ENCODE measurements at regions not wholly inside any gene's neighbourhood (a gene's known extent, or its start where the extent isn't known, plus 50 kb on each side); places are given as distances from the start of the nearest gene placed in this dataset.

DNA sequence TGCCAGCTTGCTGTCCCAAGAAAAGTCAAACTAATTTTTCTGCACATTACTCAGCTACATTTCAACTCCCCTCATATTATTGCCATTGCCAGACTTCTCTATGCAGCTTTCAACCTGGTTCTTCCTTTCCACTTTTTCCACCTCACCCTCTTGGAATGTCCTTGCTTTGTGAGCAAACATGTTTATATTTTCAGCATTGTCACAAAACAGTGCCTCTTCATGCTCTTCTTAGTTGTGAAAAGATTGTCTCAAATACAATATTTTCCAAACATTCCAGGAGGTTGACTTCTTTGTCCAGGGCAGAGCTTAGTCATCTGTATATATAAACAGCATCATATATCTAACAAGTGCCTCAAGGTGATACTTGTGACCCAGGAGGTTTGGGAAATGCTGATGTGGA lies 803.3 kb upstream of the CELF4 start:
- no peak for DNase-seq

DNA sequence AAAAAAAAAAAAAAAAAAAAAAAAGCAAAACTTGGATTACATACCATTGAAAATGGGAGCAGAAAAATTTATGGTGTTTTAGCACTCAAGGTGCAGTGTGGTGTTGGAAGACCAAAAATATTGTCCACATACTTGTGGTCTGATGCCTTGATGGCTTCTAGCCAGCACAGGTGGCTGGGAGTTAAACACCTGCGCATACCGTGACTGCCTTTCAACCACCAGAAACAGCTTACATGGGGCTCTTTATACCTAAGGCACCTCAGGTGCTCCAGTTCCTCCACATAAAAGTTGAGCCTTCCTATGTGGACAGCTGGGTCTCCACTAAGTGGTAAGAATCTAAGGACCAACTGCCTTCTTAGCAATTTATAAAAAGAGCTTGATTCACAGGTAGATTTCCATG lies 802.6 kb upstream of the CELF4 start:
- no peak for DNase-seq

DNA sequence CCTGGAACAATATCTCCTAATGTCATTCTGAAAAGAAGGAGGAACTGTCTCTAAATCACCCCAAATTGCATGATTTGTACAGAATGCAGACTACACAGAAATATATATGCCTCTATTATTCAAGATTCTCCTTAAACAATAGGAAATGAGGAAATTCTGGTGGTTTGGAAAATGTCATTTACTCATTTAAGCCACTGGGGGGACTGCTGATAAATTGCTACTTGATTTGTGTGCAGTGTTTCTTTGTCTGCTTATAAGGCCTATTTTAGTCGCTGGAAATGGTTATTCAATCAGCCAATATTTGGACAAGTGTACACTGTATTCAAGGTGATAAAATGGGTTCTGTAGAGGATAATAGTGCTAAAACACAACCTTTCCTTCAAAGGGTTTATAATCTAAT lies 801.9 kb upstream of the CELF4 start:
- DNase-seq = peak; percentile 26 to 33

DNA sequence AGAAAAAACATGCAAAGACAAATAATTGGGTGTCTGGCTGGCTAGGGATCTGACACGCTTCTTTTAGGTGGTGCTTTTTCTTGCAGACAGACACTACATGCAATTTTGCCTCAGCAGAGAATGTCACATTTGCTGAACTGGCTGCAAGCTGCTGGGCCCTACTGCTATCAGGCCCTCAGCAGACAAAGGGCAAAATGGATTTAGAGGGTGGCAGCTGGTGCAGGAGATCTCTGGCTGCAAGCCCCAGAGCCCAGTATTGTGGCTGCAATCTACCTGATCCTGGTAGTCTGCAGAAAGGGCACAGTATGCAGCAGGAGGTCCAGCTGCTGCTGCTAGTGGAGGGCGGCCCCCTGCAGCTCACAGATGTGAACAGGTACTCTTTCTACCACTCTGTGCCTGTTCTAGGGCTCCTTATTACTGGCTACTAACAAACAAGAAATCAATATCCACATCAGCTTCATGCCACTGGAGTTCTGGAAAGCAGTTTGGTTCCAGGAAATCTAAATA lies 796.7 kb upstream of the CELF4 start:
- DNase-seq = no peak

DNA sequence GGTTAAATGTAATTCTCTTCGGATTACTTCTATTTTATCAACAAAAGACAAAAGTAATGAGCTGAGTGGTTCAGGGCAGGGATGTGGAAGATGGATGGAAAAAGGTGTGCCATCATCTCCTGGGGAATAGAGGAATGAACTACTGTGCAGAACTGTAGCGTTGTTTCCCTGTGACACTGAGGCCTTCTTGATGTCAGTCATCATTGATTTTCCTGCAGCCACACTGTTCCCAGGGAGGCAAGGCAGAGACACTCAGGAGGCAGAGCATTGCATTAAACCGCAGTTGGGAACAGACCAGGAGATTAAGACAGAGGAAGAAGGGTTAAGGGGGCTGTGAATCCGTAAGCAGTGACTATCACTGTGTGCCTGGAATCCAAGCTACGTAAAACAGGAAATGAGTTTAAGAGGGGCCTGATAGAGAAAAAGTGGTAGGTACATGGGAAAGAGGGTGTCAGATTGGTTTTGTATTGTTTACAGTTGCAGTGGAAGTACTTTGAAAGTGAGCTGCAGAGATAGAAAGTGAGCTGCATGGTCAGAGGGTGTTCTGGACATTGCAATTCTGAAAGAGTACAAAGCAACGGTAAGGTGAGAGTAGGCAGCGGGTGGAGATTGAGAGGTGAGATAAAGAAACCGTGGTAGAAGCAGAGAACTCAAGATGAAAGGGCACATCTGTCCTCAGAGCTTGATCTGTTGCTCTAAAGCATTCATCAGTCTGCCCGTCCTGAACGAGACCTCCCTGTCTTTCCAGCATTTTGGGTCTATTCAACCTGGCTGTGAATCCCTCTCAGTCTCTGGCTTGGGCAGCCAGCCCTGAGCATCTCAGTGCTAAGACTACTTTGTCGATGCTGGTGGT lies 793.4 kb upstream of the CELF4 start:
- no peak for DNase-seq

DNA sequence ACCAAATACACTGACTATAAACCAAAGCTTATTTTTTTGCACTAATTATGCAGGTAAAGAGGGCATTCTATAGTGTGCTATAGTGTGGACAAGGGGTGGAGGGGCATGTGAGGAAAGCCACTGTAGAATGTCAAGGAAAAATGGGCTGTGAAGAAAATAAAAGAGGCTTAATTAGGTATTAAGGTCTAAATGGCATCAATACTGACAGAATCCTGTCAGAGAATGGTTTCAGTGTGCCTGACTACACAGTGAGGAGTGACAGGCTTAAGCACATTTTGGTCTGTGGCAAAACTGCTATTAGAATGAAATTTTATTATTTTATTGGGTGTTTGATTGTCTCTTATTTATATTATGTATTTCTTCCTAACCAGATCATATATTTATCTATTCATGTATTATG lies 787.6 kb upstream of the CELF4 start:
- no peak for DNase-seq

DNA sequence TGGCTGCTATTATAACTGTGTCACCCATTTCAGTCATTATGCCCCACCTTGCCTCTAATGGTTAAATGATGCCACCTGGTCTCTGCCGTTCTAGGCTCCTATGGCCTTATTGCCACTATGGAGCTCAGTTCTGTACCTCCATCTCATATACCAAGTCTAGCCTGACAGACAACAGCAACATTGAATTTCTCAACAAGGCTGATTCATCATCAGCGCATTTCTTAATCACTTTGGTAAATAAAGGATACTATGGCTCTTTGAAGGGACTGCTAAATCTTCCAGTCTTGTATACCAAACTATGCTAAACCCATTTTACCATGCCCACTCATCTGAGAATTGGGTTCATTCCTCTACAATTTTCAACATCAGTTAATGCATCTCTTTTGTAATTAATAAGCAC lies 784.5 kb upstream of the CELF4 start:
- no peak for DNase-seq

DNA sequence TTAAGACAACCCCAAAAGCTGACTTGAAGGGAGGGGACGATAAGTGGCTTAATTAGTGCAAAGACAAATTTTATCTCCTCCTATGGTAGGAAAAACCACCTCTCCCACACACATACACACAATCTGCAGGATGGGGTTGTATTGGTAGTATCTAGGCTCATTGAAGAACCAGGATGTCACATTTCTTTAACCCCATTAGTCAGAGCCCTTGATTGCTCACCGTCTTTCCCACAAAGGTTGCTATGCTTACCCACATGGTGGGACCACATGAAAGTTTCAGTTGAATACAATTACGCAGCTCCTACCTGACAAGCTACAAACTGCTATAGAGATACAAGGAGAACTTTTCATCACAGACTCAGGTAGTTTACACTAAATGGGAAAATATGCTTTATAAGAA lies 765.0 kb upstream of the CELF4 start:
- no peak for DNase-seq

DNA sequence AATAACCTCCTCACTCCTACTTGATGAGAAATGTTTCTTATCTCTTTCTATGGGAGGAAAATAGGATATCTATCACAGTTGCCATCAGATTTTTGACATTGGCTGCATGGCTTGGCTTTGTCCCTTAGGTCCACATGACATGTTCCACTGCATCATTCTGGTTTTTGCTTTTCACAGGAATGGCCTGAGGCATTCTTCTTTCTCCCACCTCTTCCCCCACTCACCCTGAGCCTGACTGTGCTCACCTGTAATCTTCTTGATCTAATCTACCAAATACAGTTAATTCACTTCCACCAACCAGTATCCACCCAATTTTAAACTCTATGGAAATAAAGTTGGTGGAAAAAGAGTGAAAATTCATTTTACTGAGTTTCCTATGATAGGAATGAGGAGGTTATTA lies 763.5 kb upstream of the CELF4 start:
- DNase-seq = no peak

DNA sequence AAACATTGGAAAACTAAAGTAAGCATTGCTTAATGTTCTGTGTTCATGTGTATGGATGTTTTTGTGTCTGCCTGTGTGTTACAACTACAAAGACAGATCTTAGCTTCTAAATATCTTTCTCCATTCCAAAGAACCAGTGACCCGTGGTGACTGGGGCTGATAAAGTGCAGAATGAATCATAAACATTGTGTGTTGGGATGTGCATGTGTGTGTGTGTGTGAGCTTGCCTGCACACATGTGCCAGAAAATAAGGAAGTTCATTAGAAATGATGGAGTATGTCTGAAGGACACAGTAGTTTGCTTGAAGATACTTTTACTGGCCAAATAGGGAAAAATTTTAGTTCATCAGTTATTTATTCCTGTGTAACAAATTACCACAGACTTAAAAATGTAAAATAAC lies 756.6 kb upstream of the CELF4 start:
- no peak for DNase-seq

DNA sequence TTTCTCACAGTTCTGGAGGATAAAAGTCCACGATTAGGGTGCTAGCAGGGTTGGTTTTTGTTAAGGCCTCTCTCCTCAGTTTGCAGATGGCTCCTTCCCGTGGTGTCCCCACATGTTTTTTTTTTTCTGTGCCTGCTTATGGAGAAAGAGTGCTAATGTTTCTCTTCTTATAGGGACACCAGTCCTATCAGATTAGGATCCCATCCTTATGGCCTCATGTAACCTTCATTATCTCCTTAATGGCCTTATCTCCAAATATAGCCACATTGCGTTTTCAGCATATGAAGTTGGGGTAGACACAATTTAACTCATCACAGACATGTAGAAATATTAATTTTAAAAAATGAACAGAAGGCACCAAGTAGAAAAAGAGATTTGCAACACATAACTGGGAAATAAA lies 755.7 kb upstream of the CELF4 start:
- DNase-seq = no peak

DNA sequence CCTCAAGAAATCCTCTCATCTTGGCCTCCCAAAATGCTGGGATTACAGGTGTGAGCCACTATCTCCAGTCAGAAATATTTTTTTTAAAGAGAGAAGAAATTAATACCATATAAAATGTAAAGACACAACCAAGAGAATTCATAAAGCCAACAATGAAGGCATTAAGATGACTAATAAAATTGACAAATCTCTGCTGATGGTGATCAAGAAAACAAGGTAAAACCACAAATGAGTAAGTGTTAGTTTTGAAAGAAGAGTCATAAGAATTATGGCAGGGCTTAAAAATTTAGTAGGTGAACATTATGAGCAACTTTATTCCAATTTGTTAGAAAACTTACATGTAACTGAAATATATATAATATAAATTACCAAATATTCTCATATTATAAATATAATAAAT lies 752.8 kb upstream of the CELF4 start:
- no peak for DNase-seq

DNA sequence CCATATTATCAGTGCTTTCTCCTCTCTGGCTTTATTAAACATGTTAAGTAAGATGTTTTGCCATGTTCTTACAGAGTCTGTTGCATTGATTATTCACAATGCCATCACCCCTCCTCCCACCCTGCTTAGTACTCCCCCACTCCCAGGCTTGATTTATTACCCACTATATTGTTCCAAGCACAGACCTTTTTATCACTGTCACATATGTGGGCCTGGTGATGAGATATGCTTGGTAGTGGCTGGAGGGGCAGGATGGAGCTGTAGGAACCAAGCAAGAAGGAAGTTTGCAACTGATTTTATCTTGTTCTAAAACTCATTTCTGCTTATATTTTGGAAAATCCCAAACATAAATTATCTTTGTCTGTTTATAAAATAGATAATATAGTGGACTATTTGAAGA lies 748.2 kb upstream of the CELF4 start:
- no peak for DNase-seq

DNA sequence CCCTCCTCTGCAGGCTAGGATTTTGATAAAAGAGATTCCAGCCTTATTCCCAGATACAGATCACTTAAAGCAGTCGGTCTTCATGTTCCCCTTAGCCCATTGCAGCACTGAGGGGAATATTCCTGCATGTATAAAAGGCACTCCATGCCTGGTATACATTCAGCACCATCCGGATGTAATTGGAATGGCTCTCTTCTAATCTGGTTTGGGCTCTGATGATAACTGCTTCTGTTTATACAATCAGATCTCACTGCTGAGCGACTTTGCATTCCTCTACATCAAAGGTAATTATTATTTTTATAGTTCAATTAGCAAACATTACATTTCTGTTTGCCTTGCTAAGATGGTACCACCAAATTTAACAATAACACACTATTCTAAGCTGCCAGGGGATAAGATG lies 746.9 kb upstream of the CELF4 start:
- no peak for DNase-seq

DNA sequence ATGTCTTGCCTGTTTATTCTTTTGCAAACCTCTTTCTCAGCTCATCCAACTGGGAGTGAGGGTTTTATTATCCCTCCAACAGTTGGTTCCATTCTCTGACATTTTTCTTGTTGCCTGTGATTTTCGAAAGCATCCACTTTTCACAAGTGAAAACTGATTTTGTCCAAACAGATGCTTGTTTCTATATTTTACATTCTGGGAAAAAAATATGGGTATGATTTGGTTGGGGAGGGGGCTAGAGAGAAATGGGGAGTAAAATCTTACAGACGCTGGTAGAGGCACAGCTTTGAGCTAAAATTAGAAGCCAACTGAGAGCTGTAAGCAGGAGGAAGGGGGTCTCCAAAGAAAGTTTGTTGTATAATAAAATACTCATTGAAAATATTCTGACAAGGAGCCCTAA lies 745.3 kb upstream of the CELF4 start:
- DNase-seq = no peak

DNA sequence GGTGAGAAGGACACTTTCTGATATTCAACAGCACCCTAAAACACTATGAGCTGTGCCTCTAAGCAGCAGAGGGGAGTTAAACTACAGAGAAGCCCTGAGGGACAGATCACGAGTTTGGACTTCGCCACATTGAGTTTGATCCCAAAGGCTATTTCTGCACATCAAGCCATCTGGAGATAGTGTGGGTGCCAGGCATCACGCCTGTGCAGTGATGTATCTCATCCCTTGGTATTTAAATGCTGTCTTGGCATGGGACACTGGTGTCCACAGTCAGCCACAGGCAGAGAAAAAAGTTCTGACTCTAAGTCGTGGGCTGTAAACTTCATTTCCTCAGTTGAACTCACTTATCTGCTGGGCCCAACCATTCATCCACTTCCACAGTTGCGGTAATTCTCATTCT lies 742.3 kb upstream of the CELF4 start:
- DNase-seq = no peak

DNA sequence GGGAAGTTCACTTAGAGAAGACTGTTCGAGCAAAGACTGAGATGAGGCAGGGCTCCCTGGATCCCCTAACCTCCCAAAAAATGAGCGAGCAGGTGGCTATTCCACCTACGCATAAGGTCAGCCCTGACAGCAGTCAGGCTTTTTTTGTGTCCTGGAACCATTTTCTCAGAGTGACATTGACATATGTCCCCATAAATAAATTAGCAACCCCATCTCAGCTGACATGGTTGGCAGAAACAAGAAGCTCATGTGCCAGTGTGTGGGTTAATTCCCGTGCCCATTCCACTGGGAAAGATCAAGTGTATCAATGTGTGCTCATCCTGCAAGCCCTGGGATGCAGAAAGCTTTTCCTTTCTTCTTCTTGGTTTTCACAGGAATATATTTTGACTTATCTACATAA lies 740.4 kb upstream of the CELF4 start:
- DNase-seq = no peak

DNA sequence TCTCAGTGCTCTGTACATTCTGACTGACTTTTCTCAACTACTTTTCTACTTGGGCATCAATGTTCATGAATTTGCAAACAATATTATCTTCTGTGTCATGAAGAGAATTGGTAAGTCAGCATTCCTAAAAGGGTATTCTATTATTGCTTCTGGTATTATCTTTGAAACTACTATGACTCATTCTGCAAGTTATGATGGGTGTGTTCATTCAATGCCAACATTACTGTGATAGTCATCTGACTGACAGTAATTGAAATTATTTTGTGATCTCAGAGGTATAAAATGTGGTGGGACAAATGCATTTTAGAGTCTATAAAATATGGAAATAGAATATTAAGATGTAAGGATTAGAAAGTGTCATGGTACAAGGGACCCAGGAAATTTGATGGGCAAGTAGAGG lies 736.0 kb upstream of the CELF4 start:
- no peak for DNase-seq

DNA sequence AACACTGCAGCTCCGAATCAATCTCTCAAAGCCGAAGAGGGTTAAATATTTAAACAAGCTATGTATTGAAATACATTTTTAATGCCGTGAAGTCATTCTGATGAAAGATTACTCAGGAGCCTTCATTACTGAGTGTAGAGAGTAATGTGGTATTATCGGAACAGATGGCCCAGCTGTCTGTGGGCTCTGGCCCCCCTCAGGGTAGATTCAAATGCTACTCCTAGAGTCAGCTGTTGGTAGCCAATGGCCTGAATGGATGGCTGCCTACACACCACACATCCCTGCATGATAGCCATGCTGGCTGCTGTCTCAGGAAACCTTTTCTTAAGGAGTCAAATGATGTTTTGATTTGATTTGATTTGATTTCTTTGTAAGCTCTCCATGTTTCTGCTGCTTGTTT lies 732.3 kb upstream of the CELF4 start:
- DNase-seq = no peak

DNA sequence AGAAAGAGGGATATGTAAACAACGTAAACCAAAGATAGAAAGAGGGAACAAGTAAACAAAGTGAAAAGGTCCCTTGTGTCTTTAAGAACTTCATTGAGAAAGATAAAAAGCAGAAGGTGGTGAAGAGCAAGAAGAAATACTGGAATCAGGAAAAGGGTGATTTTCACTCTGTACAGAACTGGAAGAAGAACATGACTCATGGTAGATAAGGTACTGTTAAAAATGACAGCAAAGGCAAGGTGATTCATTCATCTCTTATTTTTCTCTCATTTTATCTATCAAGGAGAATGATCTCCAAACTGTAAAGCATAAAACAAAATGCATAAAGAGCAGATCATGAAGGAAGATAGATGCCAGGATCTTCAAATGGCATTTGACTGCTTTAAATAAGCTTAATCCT lies 724.6 kb upstream of the CELF4 start:
- DNase-seq = no peak

DNA sequence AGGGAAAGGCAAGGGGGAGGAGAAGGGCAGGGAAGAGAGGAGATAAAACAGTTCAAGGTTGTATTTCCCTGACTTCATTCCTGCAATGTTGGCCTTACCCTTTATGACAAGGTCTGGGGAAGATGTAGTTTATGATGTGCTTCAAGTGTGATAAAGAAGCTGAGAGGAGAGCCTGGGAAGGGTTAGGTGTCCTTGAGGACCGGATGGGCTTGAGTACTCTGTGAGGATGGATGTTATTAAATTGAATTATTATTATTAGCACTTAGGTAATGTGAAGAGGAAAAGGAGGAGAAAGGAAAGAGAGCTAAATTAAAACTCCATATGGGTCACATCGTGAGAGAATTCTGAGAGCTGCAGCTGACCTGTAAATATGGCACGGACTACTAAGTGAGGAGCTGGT lies 719.4 kb upstream of the CELF4 start:
- DNase-seq = no peak

DNA sequence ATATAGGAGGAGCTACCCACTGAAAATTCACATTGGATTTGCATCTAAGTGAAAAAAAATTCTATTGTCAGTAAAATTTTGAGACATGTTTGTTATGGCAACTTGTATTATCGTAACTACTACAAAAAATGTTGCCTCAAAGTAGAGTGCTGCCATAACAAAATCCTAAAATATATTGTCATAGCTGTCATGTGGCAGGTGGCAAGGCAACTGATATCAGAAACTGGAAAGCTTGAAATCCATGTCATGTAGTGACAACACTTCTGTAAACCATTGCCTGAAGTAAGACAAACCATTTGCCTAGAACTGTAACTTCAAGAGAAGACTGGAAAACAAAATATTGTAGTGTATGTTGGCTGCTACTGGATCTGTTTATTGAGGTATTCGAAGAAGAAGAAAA lies 697.5 kb upstream of the CELF4 start:
- no peak for DNase-seq

DNA sequence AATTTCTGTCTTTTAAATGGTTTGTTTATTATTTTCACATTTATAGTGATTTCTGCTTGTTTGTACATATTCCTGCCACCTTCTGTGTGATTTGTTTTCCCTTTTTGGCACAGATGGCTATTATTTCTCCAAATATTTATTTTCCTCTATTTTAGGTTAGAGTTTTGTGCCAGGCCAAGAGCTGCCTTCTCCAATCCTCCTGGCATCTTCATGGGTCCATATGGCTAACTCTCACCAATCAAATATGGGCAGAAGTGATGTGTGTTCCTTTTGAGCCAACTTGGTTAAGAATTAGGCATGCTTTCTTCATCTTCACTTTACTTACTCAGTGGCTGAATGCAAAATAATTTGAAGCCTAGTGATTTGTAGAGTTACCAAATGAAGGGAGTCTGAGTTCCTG lies 697.1 kb upstream of the CELF4 start:
- DNase-seq = no peak

DNA sequence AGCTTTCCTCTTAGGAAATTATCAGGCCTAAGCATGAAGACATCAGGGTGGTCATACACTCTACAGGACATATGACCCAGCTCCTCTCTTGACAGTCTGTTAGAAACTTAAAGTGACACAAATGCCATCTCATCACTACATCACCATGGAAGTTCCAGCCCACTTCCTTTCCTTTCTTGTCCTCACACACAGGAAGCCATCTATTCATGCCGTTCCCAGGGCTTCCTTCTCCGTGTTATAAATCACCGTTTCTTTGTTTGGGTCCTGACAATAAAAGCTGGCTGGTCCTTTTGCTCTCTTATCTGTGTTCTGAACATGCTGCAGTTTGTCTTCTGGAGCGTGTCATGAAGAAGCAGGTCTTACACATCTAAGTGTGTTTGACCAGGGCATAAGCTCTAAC lies 692.1 kb upstream of the CELF4 start:
- no peak for DNase-seq

DNA sequence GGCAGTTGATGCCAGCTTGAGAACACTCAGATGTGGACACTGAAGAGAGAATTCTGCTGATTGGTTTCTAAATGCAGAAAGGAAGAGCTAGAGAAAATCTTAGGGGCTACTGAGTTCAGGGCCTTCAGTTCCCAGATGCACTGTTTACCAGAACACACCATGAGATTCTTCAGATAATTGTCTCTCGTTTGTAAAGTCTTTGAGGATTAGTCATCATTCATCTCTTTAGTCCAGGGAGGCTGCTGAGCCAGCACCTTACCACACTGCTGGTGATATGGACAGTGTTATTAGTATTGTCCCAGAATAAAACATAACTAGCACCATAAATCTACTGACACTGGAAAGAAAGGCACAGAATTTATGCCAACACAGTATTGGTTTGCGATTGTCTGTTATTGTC lies 690.8 kb upstream of the CELF4 start:
- DNase-seq = no peak
